ENCODE measurements at regions not wholly inside any gene's neighbourhood (a gene's known extent, or its start where the extent isn't known, plus 50 kb on each side); places are given as distances from the start of the nearest gene placed in this dataset.

- DNase-seq (ENCODE audit: low read depth, low spot score) = no peak
- Mint-ChIP-seq H3K9me3 (peaks cover 2% of the 10 kb centered on the region), H3K36me3 (ENCODE audit: low read depth) (no peaks in the 10 kb centered on the region), H3K4me1 (no peaks in the 10 kb centered on the region), H3K27ac (ENCODE audit: unreplicated experiment) (no peak overlapping the region), H3K27me3 (ENCODE audit: low read depth) (no peaks in the 10 kb centered on the region), H3K4me3 (no peak overlapping the region)
- TF ChIP-seq, protein P1, sequence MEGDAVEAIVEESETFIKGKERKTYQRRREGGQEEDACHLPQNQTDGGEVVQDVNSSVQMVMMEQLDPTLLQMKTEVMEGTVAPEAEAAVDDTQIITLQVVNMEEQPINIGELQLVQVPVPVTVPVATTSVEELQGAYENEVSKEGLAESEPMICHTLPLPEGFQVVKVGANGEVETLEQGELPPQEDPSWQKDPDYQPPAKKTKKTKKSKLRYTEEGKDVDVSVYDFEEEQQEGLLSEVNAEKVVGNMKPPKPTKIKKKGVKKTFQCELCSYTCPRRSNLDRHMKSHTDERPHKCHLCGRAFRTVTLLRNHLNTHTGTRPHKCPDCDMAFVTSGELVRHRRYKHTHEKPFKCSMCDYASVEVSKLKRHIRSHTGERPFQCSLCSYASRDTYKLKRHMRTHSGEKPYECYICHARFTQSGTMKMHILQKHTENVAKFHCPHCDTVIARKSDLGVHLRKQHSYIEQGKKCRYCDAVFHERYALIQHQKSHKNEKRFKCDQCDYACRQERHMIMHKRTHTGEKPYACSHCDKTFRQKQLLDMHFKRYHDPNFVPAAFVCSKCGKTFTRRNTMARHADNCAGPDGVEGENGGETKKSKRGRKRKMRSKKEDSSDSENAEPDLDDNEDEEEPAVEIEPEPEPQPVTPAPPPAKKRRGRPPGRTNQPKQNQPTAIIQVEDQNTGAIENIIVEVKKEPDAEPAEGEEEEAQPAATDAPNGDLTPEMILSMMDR (conservative IDR thresholded peaks at IDR 0.05) = no peak
Measured at GRCh38 chr5:58115811-58116210, 344.1 kb downstream of the PLK2 start.

GRCh38 chr5:58114324-58114723 is 345.6 kb downstream of the PLK2 start:
- no peaks in the 10 kb centered on the region for H3K27me3 Mint-ChIP-seq (ENCODE audit: low read depth)
- no peaks in the 10 kb centered on the region for H3K4me1 Mint-ChIP-seq
- no peak overlapping the region for H3K27ac Mint-ChIP-seq (ENCODE audit: unreplicated experiment)
- H3K4me3 Mint-ChIP-seq = no peak overlapping the region
- H3K9me3 Mint-ChIP-seq = peaks cover 2% of the 10 kb centered on the region
- DNase-seq (ENCODE audit: low read depth, low spot score) = no peak
- TF ChIP-seq, protein P1 (conservative IDR thresholded peaks at IDR 0.05) = no peak
- no peaks in the 10 kb centered on the region for H3K36me3 Mint-ChIP-seq (ENCODE audit: low read depth)

- H3K36me3 Mint-ChIP-seq (ENCODE audit: low read depth) = no peaks in the 10 kb centered on the region
- no peaks in the 10 kb centered on the region for H3K27me3 Mint-ChIP-seq (ENCODE audit: low read depth)
- TF ChIP-seq, protein P1 (conservative IDR thresholded peaks at IDR 0.05) = no peak
- H3K4me1 Mint-ChIP-seq = no peaks in the 10 kb centered on the region
- H3K27ac Mint-ChIP-seq (ENCODE audit: unreplicated experiment) = no peak overlapping the region
- DNase-seq (ENCODE audit: low read depth, low spot score) = no peak
- no peak overlapping the region for H3K4me3 Mint-ChIP-seq
- peaks cover 2% of the 10 kb centered on the region for H3K9me3 Mint-ChIP-seq
Measured at GRCh38 chr5:58113172-58113571, 346.7 kb downstream of the PLK2 start.

DNA sequence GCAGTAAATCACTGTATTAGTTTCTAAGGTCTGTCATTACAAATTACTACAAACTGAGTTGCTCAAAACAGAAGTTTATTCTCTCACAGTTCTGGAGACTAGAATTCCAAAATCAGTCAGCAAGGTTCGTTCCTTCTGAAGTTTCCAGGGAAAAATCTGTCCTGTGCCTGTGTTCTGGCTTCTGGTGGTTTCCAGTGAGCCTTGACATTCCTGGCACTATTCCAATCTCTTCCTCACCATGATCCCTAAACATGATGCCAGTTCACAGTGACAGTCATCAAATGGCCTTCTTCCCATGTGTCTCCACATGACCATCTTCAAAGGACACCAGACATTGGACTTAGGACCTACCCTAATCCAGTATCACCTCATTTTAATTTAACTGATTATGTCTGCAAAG is 351.4 kb downstream of the PLK2 start:
- H3K4me3 Mint-ChIP-seq = no peak overlapping the region
- no peaks in the 10 kb centered on the region for H3K27me3 Mint-ChIP-seq (ENCODE audit: low read depth)
- no peaks in the 10 kb centered on the region for H3K4me1 Mint-ChIP-seq
- no peaks in the 10 kb centered on the region for H3K36me3 Mint-ChIP-seq (ENCODE audit: low read depth)
- H3K9me3 Mint-ChIP-seq = peaks cover 3% of the 10 kb centered on the region
- H3K27ac Mint-ChIP-seq (ENCODE audit: unreplicated experiment) = no peak overlapping the region
- TF ChIP-seq, protein P1 (conservative IDR thresholded peaks at IDR 0.05) = no peak
- DNase-seq (ENCODE audit: low read depth, low spot score) = no peak

DNA sequence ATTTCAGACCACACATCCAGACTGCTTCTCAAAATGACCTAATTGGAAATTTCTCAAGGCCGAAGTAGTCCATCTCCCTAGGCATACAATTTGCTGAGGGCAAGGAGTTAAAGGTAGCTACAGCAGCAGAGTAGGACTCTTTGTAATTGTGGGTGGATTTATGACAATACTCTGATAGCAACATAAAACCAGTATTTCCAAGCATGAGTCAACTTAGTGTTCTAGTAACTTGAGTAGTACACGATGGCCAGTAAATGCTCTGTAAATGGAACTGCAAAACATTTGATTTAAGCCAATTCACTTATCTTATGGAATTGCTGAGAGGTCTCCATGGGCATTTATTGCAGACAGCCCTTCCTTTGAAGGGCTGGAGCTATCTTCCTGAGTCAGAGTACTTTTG is 352.2 kb downstream of the PLK2 start:
- H3K27me3 Mint-ChIP-seq (ENCODE audit: low read depth) = no peaks in the 10 kb centered on the region
- H3K4me1 Mint-ChIP-seq = no peaks in the 10 kb centered on the region
- TF ChIP-seq, protein P1 (conservative IDR thresholded peaks at IDR 0.05) = no peak
- peaks cover 5% of the 10 kb centered on the region for H3K9me3 Mint-ChIP-seq
- no peak overlapping the region for H3K4me3 Mint-ChIP-seq
- no peak for DNase-seq (ENCODE audit: low read depth, low spot score)
- H3K27ac Mint-ChIP-seq (ENCODE audit: unreplicated experiment) = no peak overlapping the region
- no peaks in the 10 kb centered on the region for H3K36me3 Mint-ChIP-seq (ENCODE audit: low read depth)
